ENCODE measurements at regions not wholly inside any gene's neighbourhood (a gene's known extent, or its start where the extent isn't known, plus 50 kb on each side); places are given as distances from the start of the nearest gene placed in this dataset.

- no peak for DNase-seq (ENCODE audit: low spot score)
Measured at GRCh38 chr1:110816945-110817344, 56.0 kb upstream of the CD53 start.

GRCh38 chr1:110811529-110811928, 61.4 kb upstream of the CD53 start:
- DNase-seq (ENCODE audit: low spot score), result no peak

- DNase-seq (ENCODE audit: low spot score), result no peak
Measured at GRCh38 chr1:110800079-110800478, 72.9 kb upstream of the CD53 start.

GRCh38 chr1:110798691-110799256, 74.2 kb upstream of the CD53 start:
- DNase-seq (ENCODE audit: low spot score), result no peak

- no peak for DNase-seq (ENCODE audit: low spot score)
Measured at GRCh38 chr1:110788673-110789072, 84.3 kb upstream of the CD53 start.

- no peak for DNase-seq (ENCODE audit: low spot score)
Measured at GRCh38 chr1:110787328-110788071, 85.4 kb upstream of the CD53 start.

GRCh38 chr1:110786802-110787327, 86.1 kb upstream of the CD53 start:
- DNase-seq (ENCODE audit: low spot score), result no peak

- DNase-seq (ENCODE audit: low spot score), result no peak
Measured at GRCh38 chr1:110785612-110786011, 87.3 kb upstream of the CD53 start.

GRCh38 chr1:110785055-110785454, 87.9 kb upstream of the CD53 start:
- DNase-seq (ENCODE audit: low spot score), result no peak

GRCh38 chr1:110783292-110783918, 89.5 kb upstream of the CD53 start:
- DNase-seq (ENCODE audit: low spot score), result peak; percentile 63

GRCh38 chr1:110781525-110781924, 91.4 kb upstream of the CD53 start:
- no peak for DNase-seq (ENCODE audit: low spot score)

GRCh38 chr1:110780600-110781484, 92.1 kb upstream of the CD53 start:
- DNase-seq (ENCODE audit: low spot score), result peak; percentile 75

GRCh38 chr1:110779636-110780035, 93.3 kb upstream of the CD53 start:
- no peak for DNase-seq (ENCODE audit: low spot score)

GRCh38 chr1:110778821-110779220, 94.1 kb upstream of the CD53 start:
- no peak for DNase-seq (ENCODE audit: low spot score)

GRCh38 chr1:110777228-110777627, 95.7 kb upstream of the CD53 start:
- no peak for DNase-seq (ENCODE audit: low spot score)

- no peak for DNase-seq (ENCODE audit: low spot score)
Measured at GRCh38 chr1:110774398-110774797, 98.5 kb upstream of the CD53 start.

- DNase-seq (ENCODE audit: low spot score), result no peak
Measured at GRCh38 chr1:110773813-110774212, 99.1 kb upstream of the KCNA3 start.

GRCh38 chr1:110771245-110772022, 96.7 kb upstream of the KCNA3 start:
- DNase-seq (ENCODE audit: low spot score), result no peak

GRCh38 chr1:110770832-110771231, 96.1 kb upstream of the KCNA3 start:
- no peak for DNase-seq (ENCODE audit: low spot score)

GRCh38 chr1:110768605-110769004, 93.9 kb upstream of the KCNA3 start:
- no peak for DNase-seq (ENCODE audit: low spot score)

- no peak for DNase-seq (ENCODE audit: low spot score)
Measured at GRCh38 chr1:110766336-110766647, 91.6 kb upstream of the KCNA3 start.

Data from hematopoietic multipotent progenitor cell treated with erythropoietin and hydrocortisone succinate and interleukin-3 and kit ligand, for 15 days (in vitro differentiated cells).